ENCODE measurements at regions not wholly inside any gene's neighbourhood (a gene's known extent, or its start where the extent isn't known, plus 50 kb on each side); places are given as distances from the start of the nearest gene placed in this dataset.

GRCh38 chr1:102105931-102106550 lies 109.3 kb upstream of the OLFM3 start:
- no peaks in the 10 kb centered on the region for H3K79me2 ChIP-seq (ENCODE audit: insufficient read depth)
- no peaks in the 10 kb centered on the region for H3K9me3 ChIP-seq
- no peaks in the 10 kb centered on the region for H4K20me1 ChIP-seq (ENCODE audit: insufficient read depth)
- no peaks in the 10 kb centered on the region for H3K36me3 ChIP-seq (replicated peaks in 1 of 2; ENCODE audit: control insufficient read depth in 1 of 2, insufficient read depth in 2 of 2, low read length in 1 of 2)
- no peak overlapping the region for H3K27ac ChIP-seq (ENCODE audit: low read depth in 2 of 2, low read length in 1 of 2)
- ChIA-PET POLR2A (no interaction called here), CTCF (no interaction called here)
- no peak overlapping the region for H3K4me2 ChIP-seq
- H3F3A ChIP-seq (replicated peaks; ENCODE audit: insufficient read depth) = no peaks in the 10 kb centered on the region
- no peak overlapping the region for H2AFZ ChIP-seq (ENCODE audit: low read depth)
- no peak overlapping the region for H3K9ac ChIP-seq
- H3K4me1 ChIP-seq (ENCODE audit: control insufficient read depth in 1 of 2, insufficient read depth in 2 of 2, low read depth in 1 of 2, low read length in 1 of 2) = no peaks in the 10 kb centered on the region
- no peak overlapping the region for H3K4me3 ChIP-seq (ENCODE audit: low read depth in 2 of 2, low read length in 1 of 2)
- DNase-seq = no peak
- H3K27me3 ChIP-seq (ENCODE audit: insufficient read depth) = no peaks in the 10 kb centered on the region
- 37% methylated on average over 3 of the region's 3 CpGs for WGBS (ENCODE audit: low lambda C conversion rate)
- no peaks in the 10 kb centered on the region for H3K9me2 ChIP-seq
- TF ChIP-seq USF2 (IDR thresholded peaks at IDR 0.05; ENCODE audit: borderline replicate concordance, low read depth, low read length) (no peak), EP300 (IDR thresholded peaks at IDR 0.05; ENCODE audit: borderline replicate concordance in 1 of 2, low read depth in 1 of 2, low read length in 1 of 2) (no peak)

GRCh38 chr1:102103646-102104045 lies 106.9 kb upstream of the OLFM3 start:
- Histone ChIP-seq H3K9me2 (no peaks in the 10 kb centered on the region), H2AFZ (ENCODE audit: low read depth) (no peak overlapping the region), H3K4me1 (ENCODE audit: control insufficient read depth in 1 of 2, insufficient read depth in 2 of 2, low read depth in 1 of 2, low read length in 1 of 2) (no peaks in the 10 kb centered on the region), H4K20me1 (ENCODE audit: insufficient read depth) (no peaks in the 10 kb centered on the region), H3K36me3 (replicated peaks in 1 of 2; ENCODE audit: control insufficient read depth in 1 of 2, insufficient read depth in 2 of 2, low read length in 1 of 2) (no peaks in the 10 kb centered on the region), H3K4me2 (no peak overlapping the region), H3K9me3 (no peaks in the 10 kb centered on the region), H3K27me3 (ENCODE audit: insufficient read depth) (no peaks in the 10 kb centered on the region), H3K9ac (no peak overlapping the region), H3K79me2 (ENCODE audit: insufficient read depth) (no peaks in the 10 kb centered on the region), H3K27ac (ENCODE audit: low read depth in 2 of 2, low read length in 1 of 2) (no peak overlapping the region), H3F3A (replicated peaks; ENCODE audit: insufficient read depth) (no peaks in the 10 kb centered on the region), H3K4me3 (ENCODE audit: low read depth in 2 of 2, low read length in 1 of 2) (no peak overlapping the region)
- WGBS (ENCODE audit: low lambda C conversion rate) = 59% methylated on average over 4 of the region's 4 CpGs
- no peak for DNase-seq
- TF ChIP-seq ZBTB33 (IDR thresholded peaks at IDR 0.05; ENCODE audit: borderline replicate concordance, low read depth) (no peak), NRF1 (IDR thresholded peaks at IDR 0.05; ENCODE audit: low read depth, low read length) (no peak), TAF1 (IDR thresholded peaks at IDR 0.05; ENCODE audit: borderline replicate concordance, low read depth, low read length) (no peak), IRF3 (IDR thresholded peaks at IDR 0.05; ENCODE audit: low read depth, low read length) (no peak), CTCF (IDR thresholded peaks at IDR 0.05) (no peak), SIN3A (IDR thresholded peaks at IDR 0.05; ENCODE audit: borderline replicate concordance, low read depth, low read length) (no peak)
- CTCF ChIA-PET = no interaction called here
- POLR2A ChIA-PET = no interaction called here
